ENCODE measurements at regions not wholly inside any gene's neighbourhood (a gene's known extent, or its start where the extent isn't known, plus 50 kb on each side); places are given as distances from the start of the nearest gene placed in this dataset.

DNA sequence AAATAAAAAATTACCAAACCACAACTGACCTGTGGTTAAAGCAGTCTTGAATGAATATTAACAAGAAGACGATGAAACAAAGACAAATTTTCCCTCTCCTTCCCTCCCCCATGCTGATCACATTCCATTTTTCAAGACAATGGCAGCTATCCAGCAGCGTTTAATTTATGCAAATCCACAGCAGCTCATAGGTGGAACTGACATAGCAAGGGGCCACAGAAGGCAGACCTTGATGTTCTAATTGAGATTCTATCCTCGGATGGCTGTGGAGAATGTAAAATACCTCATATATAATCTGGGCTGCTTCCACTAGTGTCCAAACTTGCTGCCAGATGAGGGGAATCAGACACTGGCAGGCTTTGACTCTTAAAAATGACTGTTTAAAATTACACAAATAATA, 211.5 kb downstream of the CHRDL1 start:
- Histone ChIP-seq H3K4me1 (ENCODE audit: control insufficient read depth in 1 of 2, low read depth in 2 of 2) (no peaks in the 10 kb centered on the region), H3K36me3 (no peaks in the 10 kb centered on the region), H3K27me3 (replicated peaks; ENCODE audit: insufficient read depth) (no peaks in the 10 kb centered on the region), H3K27ac (no peak overlapping the region), H3K4me3 (no peak overlapping the region), H3K9me3 (no peaks in the 10 kb centered on the region)
- ATAC-seq (ENCODE audit: insufficient number of reproducible peaks, low FRiP score, low read depth) (no peak), DNase-seq (ENCODE audit: low spot score) (no peak)
- TF ChIP-seq, protein P1, sequence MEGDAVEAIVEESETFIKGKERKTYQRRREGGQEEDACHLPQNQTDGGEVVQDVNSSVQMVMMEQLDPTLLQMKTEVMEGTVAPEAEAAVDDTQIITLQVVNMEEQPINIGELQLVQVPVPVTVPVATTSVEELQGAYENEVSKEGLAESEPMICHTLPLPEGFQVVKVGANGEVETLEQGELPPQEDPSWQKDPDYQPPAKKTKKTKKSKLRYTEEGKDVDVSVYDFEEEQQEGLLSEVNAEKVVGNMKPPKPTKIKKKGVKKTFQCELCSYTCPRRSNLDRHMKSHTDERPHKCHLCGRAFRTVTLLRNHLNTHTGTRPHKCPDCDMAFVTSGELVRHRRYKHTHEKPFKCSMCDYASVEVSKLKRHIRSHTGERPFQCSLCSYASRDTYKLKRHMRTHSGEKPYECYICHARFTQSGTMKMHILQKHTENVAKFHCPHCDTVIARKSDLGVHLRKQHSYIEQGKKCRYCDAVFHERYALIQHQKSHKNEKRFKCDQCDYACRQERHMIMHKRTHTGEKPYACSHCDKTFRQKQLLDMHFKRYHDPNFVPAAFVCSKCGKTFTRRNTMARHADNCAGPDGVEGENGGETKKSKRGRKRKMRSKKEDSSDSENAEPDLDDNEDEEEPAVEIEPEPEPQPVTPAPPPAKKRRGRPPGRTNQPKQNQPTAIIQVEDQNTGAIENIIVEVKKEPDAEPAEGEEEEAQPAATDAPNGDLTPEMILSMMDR (IDR thresholded peaks at IDR 0.05): no peak

DNA sequence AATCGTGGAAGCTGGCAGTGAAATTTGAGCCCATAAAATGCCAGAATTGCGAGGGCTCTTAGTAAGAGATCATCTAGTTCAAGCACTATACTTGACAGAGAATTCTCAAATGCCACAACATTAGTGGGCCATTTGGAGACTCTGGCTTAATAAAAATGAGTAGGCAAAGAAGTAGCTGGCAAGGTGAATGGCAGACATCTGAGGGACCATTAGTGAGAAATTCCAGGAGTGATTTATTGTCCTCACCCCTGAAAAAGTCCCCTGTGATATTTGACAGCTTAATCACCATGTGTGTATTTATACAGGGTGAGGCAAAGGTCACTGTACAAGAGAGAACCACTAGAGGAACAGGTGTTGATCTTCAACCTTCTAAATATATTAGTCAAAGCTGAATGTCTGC, 207.5 kb downstream of the CHRDL1 start:
- Histone ChIP-seq H3K27me3 (replicated peaks; ENCODE audit: insufficient read depth) (no peaks in the 10 kb centered on the region), H3K9me3 (no peaks in the 10 kb centered on the region), H3K36me3 (no peaks in the 10 kb centered on the region), H3K27ac (no peak overlapping the region), H3K4me3 (no peak overlapping the region), H3K4me1 (ENCODE audit: control insufficient read depth in 1 of 2, low read depth in 2 of 2) (no peaks in the 10 kb centered on the region)
- TF ChIP-seq, protein P1 (IDR thresholded peaks at IDR 0.05): no peak
- ATAC-seq (ENCODE audit: insufficient number of reproducible peaks, low FRiP score, low read depth) (no peak), DNase-seq (ENCODE audit: low spot score) (no peak)

- TF ChIP-seq, protein P1 (IDR thresholded peaks at IDR 0.05): no peak
- Histone ChIP-seq H3K4me1 (ENCODE audit: control insufficient read depth in 1 of 2, low read depth in 2 of 2) (no peaks in the 10 kb centered on the region), H3K9me3 (no peaks in the 10 kb centered on the region), H3K36me3 (no peaks in the 10 kb centered on the region), H3K27ac (no peak overlapping the region), H3K4me3 (no peak overlapping the region), H3K27me3 (replicated peaks; ENCODE audit: insufficient read depth) (no peaks in the 10 kb centered on the region)
- ATAC-seq (ENCODE audit: insufficient number of reproducible peaks, low FRiP score, low read depth): no peak
- no peak for DNase-seq (ENCODE audit: low spot score)
Observed at GRCh38 chrX:110588853-110589252, 206.8 kb downstream of the CHRDL1 start.

DNA sequence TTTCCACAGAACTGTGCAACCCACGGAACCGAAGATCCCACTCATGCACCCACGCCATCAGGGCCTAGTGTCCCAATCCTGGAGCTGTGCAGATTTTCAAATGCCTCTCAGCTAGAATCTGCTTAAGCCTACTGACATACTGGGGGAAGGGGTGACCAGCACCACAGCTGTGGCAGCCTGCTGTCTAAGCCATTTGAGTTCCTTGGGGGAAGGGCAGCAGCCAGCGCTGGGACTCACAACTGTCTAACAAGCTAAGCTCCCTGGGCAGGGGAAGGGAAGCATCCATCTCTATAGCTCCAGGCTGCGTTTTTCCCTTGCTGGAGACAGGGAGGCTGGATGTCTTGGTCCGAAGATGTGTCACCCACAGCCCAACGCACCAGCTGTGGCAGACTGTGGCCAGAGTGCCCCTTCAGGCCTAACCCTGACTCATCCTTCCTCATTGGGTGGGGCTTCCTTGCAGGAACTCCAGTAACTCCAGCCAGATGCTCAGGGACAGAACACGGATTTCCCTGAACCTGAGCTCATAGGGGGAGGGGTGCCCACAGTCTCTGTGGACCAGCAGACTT, 194.8 kb downstream of the CHRDL1 start:
- no peak overlapping the region for H3K27ac ChIP-seq
- no peaks in the 10 kb centered on the region for H3K9me3 ChIP-seq

GRCh38 chrX:110614596-110614995, 181.0 kb downstream of the CHRDL1 start:
- no peak for ATAC-seq (ENCODE audit: insufficient number of reproducible peaks, low FRiP score, low read depth)
- no peak for DNase-seq (ENCODE audit: low spot score)
- Histone ChIP-seq H3K9me3 (no peaks in the 10 kb centered on the region), H3K4me3 (no peak overlapping the region), H3K27ac (no peak overlapping the region), H3K4me1 (ENCODE audit: control insufficient read depth in 1 of 2, low read depth in 2 of 2) (no peaks in the 10 kb centered on the region), H3K27me3 (replicated peaks; ENCODE audit: insufficient read depth) (no peaks in the 10 kb centered on the region), H3K36me3 (no peaks in the 10 kb centered on the region)
- TF ChIP-seq, protein P1 (IDR thresholded peaks at IDR 0.05): no peak

More for the DNA sequence above, 194.8 kb downstream of the CHRDL1 start:
- Histone ChIP-seq H3K4me1 (ENCODE audit: control insufficient read depth in 1 of 2, low read depth in 2 of 2) (no peaks in the 10 kb centered on the region), H3K4me3 (no peak overlapping the region), H3K27me3 (replicated peaks; ENCODE audit: insufficient read depth) (no peaks in the 10 kb centered on the region), H3K36me3 (no peaks in the 10 kb centered on the region)
- ATAC-seq (ENCODE audit: insufficient number of reproducible peaks, low FRiP score, low read depth) (no peak), DNase-seq (ENCODE audit: low spot score) (no peak)
- TF ChIP-seq, protein P1 (IDR thresholded peaks at IDR 0.05): no peak

All from thoracic aorta (tissue), 2 donors.